NCI-H345 treated with DMSO at 0.1 percent for 48 hours (cell line): ENCODE measurements at regions not wholly inside any gene's neighbourhood (a gene's known extent, or its start where the extent isn't known, plus 50 kb on each side); places are given as distances from the start of the nearest gene placed in this dataset.
"Not testable (repeated sequence)": the region's sequence is repeated elsewhere in the genome, so short reads cannot be mapped to it uniquely, and the experiment has no call there.

ENCODE experiments used
- DNase-seq: peaks from one replicate; lab custom pipeline; 2025; ENCODE audit not compliant: unreplicated experiment; lab: John Stamatoyannopoulos, UW

- DNase-seq: no peak
Measured at GRCh38 chr7:69467826-69468225, 130.4 kb upstream of the AUTS2 start.

- DNase-seq: no peak
Measured at GRCh38 chr7:69476416-69476815, 121.9 kb upstream of the AUTS2 start.

DNA sequence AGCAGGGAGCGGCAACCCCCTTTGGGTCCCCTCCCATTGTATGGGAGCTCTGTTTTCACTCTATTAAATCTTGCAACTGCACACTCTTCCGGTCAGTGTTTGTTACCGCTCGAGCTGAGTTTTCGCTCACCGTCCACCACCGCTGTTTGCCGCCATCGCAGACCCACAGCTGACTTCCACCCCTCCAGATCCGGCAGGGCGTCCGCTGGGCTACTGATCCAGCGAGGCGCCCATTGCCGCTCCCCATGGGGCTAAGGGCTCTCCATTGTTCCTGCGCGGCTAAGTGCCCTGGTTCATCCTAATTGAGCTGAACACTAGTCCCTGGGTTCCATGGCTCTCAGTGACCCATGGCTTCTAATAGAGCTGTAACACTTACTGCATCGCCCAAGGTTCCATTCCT, 115.6 kb upstream of the AUTS2 start:
- DNase-seq: no peak

DNA sequence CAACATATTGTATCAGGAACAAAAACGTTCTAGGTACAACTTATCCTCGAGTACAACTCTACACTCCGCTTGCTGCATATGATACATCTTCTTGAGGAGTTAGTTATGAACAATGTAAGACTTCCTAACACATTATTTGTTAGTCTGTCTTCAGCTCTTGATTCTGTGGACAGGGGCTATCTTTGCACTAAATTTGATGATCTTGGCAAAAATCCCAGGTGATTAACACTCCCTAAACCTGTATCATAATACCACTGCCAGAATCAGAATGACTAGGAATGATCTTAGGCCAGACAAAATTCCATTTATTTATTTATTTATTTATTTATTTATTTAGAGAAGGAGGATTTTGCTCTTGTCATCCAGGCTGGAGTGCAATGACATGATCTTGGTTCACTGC, 108.7 kb upstream of the AUTS2 start:
- DNase-seq: no peak

- DNase-seq: no peak
Measured at GRCh38 chr7:69498671-69499070, 99.6 kb upstream of the AUTS2 start.

DNA sequence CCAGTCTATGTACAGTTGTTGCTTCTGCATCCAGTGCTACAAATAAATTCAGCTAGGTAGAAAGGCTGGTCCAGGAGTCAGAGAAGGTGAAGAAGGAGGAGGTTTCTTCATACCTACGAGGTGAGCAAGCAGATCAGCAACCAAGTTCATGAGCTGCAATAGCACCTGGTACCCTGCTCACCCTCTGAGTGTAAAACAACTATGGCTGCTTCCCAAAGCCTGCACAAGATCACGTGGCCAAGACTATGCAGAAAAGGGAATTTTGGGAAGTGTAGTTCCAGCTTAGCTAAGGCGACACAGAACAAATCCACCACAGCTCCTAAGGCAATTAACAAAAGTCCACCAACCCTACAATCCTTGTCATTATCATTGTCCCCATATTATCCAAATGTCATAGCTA, 95.9 kb upstream of the AUTS2 start:
- no peak for DNase-seq

DNA sequence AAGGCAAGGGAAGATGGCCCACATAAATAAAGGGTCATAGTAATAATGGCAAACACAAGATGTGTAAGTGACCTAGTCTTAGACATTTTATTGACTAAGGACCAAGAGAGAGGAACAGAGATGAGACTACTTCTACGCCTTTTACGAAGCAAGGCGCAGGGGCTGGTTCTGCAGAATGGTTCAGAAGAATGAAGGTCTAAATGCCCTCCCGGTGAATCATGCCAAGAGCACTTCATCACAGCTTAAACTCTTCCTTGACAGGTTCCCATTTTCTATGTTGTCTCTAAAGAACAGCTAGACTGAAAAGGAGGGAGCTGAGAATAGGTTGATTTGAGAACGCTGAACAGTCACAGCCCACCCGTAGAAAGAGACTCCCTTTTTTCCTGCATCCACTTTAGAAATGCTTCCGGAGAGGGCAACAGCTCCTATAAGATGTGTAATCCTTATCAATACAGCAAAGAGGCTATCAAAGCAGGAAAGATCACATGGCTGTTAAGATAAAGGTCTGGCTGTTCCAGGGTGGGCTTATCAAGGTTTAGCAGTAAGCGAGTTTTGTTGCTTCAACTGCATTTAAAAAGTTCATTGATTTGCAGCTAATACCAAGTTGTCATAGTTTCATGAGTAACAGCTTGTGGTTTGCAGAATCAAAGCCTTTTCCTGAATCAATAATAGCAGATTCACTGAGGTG, 93.4 kb upstream of the AUTS2 start:
- DNase-seq: no peak

GRCh38 chr7:69508736-69509135, 89.5 kb upstream of the AUTS2 start:
- no peak for DNase-seq

DNA sequence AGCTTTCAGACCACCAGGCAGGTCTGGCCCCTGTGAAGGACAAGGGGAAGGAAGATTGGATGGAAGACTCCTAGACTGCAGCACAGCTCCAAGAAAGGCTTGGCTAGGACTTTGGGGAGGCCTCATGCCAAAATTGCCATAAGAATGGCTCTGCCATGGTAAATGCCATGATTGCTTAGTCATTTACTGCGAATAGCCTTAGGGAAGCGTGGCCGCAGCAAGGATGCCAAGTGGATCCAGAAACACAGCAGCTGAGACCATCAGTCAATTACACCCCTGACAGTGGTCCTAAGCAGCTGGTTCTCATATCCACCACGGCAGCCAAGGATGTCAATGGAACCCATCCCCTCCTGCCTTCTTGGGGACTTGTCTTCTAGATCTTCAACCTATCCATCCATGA, 88.2 kb upstream of the AUTS2 start:
- DNase-seq: no peak

GRCh38 chr7:69515495-69516212, 82.6 kb upstream of the AUTS2 start:
- DNase-seq: no peak

DNA sequence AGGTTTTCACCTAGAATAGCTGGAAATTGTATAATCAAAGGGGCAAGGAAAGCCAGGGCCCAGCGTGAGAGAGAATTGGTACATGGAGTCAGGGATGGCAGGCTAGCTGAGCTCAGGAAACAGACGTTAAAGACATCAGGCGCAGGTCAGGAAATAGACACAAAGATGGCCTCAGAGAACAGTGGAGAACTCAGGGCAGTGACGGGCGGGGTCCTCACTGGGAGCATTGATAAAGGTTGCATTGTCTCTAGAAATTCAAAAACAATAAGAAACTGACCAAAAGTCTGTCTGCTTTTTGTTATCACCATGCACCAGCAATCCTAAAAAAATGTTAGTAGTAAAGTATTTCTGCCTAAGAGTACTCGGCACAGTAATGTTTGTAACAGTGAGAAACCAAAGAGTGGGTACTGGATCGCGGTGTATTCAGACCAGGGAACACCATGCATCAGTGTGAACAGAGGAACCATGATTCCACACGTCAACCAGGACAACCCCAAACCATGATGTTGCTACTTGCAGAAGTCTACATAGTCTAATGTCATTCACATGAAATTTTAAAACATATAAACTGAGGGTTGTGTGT, 81.9 kb upstream of the AUTS2 start:
- DNase-seq: no peak

DNA sequence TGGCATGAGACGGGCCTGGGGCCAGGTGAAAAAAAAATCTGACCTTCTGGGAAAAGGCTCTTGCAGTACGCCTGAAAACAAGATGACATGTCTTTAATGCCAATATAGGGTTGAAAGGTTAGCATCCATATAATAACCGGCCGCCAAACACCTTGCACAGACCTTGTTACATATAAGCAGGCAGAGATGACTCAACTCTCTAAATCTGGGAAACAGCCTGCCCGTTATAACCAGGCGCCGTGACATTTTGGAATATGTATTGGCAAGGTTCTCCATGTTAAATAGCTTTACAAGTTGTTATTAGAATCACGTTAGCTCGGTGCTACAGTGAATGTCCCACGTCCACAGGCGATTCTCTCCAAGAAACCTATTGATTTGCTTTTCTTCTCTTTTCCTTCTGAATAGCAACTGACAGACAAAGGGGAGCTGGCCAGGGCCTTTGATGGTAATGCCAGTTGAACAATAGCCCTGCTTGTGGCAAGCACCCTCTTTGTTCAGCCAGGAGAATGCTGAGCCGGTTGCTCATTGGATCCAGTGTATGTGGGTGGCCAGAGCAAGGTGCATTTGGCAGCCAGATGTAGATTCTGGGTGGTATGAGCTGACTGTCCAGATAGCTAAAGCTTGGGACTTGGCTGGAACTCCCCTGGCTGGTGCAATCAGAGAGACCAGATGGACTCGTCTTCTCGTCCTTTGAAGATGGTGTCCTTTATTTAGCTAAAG, 80.1 kb upstream of the AUTS2 start:
- no peak for DNase-seq

DNA sequence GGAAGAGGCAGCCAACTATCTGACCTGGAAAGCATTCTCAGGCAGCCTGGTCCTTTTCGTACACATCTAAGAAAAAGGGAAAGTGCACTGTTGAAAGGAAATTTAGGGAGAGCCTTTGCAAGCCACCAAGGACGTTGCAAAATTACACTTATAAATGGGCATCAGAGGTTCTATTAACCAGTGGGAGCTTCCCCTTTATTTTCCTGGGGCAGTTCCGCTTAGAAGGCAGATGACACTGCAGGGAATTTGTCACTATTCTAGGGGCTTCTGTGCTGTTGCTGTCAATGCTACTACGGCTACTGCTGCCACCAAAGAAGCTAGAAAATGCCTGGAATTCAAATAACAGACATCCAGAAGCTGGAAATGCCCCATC, 79.6 kb upstream of the AUTS2 start:
- no peak for DNase-seq

DNA sequence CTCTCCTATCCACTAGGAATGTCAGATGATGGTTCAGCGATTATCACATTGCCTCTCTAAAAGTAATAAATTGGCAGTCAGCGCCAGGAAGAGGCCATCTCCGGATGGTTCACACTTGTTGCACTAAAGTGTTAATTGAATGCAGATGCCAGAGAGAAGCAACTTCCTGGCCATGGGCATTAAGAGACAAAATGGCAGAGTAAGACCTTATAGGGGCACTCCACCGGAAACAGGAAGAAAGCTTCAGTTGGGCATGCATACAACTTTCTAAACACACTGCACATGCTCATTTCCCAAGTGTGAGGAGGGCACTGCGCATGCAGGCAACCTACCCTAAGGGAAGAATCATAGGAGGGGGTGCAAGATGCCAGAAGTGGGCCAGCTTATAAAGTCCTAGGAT, 71.7 kb upstream of the AUTS2 start:
- DNase-seq: no peak

DNA sequence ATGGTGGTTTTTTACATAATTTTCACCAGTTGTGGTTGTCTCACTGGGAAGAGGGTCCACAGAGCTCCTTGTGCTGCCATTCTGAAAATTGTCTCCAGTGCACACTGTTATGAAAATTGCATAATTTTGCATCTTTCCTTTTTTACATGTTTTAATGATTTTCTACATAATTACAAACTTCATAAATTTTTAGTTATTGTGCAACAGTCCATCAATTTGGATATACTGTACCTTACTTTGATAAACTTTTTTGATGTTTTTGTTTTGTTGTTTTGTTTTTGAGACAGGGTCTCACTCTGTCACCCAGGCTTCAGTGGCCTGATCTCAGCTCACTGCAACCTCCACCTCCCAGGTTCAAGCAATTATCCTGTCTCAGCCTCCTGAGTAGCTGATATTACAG, 70.6 kb upstream of the AUTS2 start:
- DNase-seq: no peak

- no peak for DNase-seq
Measured at GRCh38 chr7:69531050-69531449, 67.2 kb upstream of the AUTS2 start.

GRCh38 chr7:69534461-69535041, 63.7 kb upstream of the AUTS2 start:
- DNase-seq: no peak

DNA sequence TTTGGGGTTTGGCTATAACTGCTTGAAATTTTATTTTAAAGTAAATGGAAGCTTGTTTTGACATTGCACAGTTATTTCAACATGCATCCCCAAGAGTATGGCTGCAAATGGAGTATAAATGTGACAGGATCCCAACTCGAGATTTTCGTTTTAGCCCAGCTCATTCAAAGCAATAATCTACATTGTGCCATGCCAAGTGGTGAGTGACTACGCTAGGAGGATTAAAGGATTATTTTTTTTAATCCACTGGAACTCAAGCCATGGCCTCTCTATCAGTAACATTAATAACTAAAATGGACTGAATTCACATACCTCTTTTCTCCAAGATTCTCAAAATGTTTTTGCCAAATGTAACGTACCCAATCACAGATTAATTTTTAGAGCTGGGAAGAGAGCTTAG, 60.6 kb upstream of the AUTS2 start:
- no peak for DNase-seq

- DNase-seq: no peak
Measured at GRCh38 chr7:69539531-69539930, 58.7 kb upstream of the AUTS2 start.

DNA sequence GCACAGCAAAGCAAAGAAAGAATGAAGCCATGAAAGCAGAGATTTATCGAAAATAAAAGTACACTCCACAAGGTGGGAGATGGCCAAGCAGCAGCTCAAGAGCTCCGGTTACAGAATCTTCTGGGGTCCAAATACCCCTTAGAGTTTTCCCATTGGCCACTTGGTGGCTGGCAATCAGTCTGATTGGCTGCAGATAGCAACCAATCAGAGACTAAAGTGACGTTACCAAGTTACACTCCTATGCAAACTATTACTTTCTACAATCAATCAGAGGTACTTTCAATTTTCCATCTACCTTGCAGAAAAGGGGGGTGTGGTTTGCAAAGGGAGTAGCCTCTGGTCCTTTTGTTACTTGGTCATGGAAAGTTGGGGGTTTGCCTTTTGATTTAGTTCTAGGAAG, 58.0 kb upstream of the AUTS2 start:
- DNase-seq: no peak

DNA sequence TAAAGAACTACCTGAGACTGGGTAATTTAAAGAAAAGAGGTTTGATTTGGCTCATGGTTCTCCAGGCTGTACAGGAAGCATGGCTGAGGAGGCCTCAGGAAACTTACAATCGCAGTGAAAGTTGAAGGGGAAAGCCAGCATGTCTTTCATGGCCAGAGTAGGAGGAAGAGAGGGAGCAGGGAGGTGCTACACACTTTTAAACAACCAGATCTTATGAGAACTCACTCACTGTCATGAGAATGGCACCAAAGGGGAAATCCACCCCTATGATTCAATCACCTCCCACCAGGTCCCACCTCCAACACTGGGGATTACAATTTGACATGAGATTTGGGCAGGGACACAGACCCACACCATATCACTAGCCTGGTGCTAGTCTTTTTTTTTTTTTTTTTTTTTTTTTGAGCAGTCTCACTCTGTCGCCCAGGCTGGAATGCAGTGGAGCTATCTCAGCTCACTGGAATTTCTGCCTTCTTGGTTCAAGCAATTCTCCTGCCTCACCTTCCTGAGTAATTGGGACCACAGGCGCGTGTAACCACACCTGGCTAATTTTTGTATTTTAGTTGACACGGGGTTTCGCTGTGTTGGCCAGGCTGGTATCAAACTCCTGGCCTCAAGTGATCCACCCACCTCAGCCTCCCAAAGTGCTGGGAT, 56.4 kb upstream of the AUTS2 start:
- DNase-seq: not testable (repeated sequence)
